Left renal cortex interstitium (tissue), 4 donors: ENCODE measurements at regions not wholly inside any gene's neighbourhood (a gene's known extent, or its start where the extent isn't known, plus 50 kb on each side); places are given as distances from the start of the nearest gene placed in this dataset.
"Not testable (repeated sequence)": the region's sequence is repeated elsewhere in the genome, so short reads cannot be mapped to it uniquely, and the experiment has no call there.

Experiments used
- DNase-seq, 4 donors: peaks; one replicate each; pipeline ENCODE4 v3.0.0-alpha.2; 2013; ENCODE audit warnings: low read depth in 4 of 4, low spot score in 2 of 4, missing footprints in 1 of 4

DNA sequence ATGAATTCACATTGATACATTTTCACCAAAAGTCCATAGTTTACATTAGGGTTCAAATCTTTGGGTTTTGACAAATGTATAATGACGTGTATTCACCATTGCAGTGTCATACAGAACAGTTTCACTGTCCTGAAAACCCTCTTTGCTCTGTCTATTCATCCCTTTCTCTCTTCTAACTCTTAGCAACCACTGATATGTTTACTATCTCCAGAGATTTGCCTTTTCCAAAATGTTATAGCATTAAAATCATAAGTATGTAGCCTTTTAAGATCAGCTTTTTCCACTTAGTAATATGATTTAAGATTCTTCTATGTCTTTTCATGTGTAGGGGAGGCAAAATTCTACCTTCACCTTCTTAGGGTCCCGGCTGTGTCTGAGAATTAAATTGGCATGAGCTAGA lies 203.8 kb downstream of the TPRG1 start:
- no peak for DNase-seq

DNA sequence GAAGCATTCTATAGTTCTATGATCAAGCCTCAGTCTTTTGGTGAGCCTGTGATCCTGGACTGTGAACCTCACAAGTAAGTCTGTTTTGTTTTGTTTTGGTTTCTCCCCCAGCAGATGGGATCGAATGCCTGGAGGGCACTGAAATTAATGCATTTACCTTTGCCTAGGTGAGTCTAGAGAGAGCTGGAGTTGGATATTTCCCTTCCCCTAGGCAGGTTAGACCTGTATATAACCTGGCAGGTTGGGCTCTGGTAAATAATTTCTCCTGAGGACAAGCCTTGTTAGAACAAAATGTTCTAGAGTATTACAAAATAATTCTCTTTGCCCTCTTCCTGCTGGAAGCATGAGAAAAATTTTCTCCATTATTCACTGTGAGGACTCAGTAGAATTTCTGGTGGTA lies 211.9 kb downstream of the TPRG1 start:
- no peak for DNase-seq

DNA sequence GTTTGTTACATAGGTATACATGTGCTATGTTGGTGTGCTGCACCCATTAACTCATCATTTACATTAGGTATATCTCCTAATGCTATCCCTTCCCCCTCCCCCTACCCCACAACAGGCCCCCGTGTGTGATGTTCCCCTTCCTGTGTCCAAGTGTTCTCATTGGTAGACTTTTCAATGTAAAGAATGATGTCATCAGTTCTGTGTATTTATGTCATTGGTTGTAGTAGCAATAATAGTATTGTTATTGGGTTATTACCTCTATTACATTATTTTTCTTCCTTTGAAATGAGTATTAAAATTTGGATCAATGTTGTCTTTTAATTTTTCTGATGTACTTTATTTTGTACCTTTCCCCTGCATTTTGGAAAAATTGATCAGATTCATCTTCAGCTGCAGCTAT lies 214.1 kb downstream of the TPRG1 start:
- not testable (repeated sequence) for DNase-seq

DNA sequence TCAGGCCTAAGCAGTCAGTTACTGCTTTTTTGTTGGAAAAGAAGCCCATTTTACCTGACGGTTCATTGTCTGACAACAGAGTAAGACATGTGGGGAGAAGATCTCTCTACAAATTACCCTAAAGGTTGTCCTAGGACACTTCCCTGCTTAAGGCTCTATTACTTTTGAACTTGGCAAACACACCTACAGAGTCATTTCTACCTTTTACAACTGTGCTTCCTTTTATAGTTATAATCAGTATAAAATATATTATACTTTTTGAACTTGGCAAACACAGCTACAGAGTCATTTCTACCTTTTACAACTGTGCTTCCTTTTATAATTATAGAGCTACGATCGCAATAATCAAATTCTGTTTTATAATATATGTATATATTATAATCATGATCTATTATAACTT lies 215.0 kb downstream of the TPRG1 start:
- no peak for DNase-seq

DNA sequence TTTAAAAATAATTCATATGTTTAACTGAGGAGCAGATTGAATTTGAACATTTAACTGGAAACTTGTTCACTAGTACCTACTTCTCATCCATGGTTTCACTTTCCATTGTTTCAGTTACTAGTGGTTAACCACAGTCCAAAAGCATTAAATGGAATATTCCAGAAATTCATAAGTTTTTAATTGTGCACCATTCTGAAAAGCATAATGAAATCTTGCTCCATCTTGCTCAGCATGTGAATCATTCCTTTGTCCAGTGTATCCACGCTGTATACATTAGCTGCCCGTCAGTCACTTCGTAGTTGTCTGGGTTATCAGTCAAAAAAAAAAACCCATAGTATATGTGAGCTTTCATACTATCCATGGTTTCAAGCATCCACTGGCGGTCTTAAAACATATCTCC lies 217.6 kb downstream of the TPRG1 start:
- DNase-seq, result no peak

DNA sequence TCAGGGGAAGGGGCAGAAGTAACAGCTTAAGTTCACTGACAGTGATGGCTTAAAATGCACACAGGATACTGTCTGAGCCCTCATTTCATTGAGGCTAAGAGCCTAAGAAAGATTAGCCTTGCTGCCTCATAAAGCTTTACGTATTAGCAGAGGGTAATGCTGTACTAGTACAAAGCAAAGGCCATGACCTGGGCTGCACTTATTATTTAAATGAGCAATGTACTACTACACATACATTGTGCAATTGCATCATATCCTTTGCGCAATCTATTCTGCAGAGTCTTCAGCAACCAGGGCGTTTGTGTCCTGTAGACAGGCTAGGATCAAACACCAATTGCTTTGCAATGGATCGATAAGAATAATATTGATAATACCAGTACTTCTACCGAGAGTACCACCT lies 221.8 kb downstream of the TPRG1 start:
- DNase-seq, result no peak

DNA sequence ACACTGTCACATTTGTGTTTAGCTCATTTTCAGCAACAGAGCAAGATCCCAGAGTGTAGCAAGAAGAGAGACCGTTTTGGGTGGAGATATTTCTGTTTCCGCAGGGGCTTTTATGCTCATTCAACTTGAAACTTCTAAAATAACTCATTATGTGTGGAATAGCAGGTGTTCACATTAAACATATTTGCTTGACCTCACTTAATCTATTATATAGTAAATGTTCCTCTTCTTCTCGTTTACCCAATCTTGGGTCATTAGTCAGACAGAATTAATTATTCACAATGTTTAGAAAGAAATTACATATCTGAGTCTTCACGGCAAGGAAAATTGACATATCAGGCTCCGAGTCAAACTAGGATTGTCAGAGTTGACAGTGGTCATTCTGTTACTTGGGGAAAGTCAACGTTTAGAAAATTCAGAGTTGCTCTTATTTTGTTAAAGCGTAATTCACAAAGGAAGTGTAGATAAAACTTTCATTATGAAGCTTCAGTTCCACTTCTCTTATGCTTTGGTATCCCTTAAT lies 222.9 kb downstream of the TPRG1 start:
- no peak for DNase-seq

DNA sequence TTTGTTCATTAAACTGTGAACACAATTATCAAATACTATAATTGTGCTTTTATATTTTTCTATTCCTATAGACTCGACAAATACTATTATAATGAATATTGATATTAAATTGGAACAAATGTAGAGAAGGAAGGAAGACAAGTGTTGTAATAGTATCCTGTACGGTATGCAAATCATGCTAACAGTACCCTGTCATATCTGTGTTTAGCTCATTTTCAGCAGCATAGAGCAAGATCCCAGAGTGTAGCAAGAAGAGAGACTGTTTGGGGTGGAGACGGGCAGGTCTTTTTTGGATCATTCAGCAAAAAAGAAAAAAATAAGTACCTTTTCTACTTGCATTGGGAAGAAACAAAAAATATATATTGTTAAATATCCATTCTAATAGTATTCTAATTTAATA lies 224.1 kb downstream of the TPRG1 start:
- no peak for DNase-seq

DNA sequence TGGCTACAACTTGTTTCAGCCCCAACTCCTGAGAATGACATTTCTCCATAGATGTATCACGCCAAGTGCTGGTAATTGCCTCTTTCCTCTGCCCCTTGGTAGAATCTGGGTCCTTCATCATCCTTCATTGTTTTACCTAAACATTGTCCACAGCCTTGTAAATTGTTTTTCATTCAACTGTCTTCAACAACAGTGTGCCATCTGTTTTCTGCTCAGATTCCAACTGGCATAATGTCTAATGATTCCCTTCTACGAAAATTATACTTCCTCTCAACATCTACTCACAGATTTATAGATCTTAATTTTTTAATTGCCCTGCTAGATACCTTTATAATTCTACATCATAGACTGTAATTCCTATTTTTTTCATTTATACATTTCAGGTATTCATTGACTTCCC lies 226.9 kb downstream of the TPRG1 start:
- DNase-seq, result no peak

DNA sequence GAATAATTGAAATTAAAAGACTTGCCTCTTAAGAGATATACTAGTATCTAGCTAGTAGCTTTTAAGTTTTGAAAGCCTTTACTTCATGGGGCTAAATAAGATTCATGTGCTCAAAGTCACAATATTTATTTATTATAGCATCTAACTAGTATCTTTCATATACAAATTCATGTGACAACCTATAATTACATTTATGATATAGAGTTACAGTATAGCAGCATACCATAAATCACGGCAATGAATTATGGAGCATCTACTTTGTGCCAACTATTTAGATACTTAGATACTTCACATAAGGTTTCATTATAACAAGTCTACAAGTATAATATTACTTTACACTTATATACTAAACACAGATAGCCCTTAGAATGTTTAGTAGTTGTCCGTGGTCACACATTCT lies 229.4 kb downstream of the TPRG1 start:
- no peak for DNase-seq

DNA sequence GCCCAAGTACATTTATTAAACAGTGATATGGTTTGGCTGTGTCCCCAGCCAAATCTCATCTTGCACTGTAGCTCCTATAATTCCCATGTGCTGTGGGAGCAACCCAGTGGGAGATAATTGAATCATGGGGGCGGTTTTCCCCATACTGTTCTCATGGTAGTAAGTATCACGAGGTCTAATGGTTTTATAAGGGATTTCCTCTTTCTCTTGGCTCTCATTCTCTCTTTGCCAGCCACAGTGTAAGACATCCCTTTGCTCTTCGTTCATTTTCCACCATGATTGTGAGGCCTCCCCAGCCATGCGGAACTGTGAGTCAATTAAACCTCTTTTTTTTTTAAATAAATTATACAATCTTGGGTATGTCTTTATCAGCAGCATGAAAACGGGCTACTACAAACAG lies 228.0 kb upstream of the TP63 start:
- DNase-seq, result no peak

DNA sequence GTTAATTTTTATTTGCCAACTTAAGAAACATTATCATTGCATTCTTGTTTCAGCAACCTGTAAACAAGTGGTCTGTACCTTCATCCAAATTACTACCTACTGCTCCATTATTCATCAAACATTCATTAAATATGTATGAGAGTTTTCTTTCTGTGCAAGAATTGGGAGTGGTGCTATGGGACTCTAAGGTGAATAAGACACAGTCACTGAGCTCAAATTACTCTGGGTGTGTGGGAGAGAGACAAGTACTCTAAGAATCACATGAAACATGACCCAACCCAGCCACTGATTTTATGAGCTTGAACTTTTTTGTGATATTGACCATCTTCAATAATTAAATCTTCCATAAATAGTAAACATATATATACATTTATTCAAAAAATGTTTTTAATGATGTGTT lies 227.2 kb upstream of the TP63 start:
- no peak for DNase-seq

DNA sequence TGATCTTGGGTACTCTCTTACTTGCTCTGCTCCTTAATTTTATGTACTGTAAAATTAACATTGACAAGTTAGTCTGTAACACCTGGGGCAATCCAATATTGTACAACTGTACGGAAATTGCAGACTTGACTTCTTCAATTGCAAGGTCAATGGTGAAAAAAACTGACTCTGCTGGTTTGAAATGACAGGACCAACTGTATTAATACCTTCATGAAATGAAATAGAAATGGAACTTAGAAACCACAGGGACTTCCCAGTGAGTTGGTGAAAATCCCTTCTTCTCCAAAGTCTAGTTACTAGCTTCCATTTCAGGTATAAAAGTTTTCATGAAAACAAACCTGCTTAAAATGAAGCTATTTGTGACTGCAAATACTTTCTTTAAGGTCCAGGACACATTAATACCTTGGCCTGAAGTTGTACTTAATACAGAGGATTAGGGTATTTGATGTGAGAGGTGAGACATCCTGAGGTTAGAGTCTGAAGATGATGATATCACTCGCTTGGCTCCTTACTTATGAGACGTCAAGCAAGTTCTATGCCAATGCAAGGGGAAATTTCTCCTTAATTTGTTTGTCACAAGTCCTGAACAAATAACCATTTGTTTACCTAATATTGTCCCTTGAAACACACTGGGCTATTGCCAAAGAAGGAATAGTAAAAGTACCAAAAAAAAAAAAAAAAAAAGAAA lies 226.2 kb upstream of the TP63 start:
- no peak for DNase-seq

DNA sequence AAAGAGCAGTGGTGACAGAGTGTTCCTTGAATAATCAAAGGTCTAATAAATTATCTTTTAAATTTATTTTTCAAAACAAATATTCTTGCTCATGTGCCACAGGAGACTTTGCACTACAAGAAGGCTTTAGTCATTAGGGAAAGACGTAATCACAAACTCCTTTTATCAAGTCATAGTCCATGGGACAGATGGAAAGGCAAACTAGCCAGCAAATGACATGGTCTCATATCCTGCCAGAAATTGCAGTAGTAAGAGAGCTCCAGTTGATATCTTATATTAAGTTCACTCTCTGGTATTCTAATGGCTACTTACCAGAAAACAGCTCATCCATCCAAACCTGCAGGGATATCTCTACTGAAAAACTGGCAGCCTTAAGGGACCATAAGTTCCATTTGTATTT lies 225.0 kb upstream of the TP63 start:
- DNase-seq, result no peak

DNA sequence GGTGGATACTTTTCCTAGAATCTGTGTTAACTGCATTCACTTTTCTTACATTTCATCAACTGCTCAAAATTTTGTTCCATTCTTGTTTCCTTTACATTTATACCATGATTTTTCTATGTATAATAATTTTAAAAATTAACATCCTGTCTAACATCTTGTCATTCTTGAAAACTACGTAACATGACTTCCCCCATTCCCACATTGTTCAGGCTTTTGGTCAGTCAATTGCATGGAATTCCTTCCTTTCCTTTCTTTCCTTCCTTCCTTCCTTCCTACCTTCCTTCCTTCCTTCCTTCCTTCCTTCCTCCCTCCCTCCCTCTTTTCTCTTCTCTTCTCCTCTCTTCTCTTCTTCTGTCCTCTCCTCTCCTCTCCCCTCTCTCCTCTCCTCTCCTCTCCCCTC lies 220.7 kb upstream of the TP63 start:
- DNase-seq, result no peak

DNA sequence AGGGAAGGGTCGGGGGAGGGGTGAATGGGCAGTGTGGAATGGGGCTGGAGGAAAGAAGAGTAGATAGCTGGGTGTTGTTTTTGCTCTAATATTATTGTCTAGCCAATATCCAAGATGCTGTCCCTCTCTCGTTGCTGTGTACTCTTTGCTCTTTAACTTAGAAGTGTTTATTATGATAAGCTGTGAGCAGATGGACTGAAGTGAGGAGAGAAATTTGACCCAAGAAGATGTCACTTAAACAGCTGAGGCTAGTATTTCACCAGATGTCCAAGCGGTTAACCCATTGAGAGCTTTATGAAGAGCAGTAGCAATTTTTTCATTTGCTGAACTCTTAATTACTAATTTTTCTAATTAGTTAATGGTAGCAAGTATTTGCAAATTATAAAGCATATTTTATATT lies 212.2 kb upstream of the TP63 start:
- DNase-seq, result peak in 1 of 4 donors; percentile 13

DNA sequence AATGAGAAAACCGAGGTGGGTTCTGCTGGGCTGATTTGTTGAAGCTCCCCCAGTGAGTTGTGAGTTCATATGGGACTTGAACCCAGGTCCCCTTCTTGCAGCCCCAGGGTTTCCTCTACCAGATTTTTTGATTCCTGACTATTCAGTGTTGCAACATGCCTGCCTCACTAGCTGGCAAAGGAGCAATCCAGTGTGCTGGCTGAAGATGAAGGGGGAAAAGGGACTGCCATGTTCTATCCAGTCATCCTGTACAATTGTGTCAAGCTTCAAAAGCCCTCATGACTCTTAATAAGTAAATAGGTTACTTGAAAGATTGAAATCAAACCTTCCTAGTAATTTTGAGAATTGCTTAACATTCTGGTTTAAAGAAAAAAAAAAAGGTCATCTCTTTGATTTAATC lies 211.5 kb upstream of the TP63 start:
- DNase-seq, result no peak

DNA sequence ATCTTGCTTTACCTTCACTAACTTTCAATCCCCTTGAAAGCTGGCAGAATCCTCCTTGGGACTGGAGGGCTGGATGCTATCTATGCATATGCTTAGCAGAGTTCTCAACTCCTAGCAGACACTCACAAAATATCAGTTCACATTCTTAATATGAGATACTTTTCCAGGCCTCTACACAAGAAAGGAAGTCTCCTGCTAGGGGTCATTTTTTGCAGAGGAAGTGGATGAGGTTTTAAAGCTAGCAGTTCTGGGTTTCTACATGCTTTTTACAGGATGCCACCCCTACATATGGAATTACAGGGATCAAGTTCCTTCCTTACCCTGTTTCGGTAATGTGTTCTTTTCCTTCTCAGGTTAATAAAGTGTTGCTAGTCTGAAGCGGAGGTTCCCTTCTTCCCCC lies 206.3 kb upstream of the TP63 start:
- no peak for DNase-seq

DNA sequence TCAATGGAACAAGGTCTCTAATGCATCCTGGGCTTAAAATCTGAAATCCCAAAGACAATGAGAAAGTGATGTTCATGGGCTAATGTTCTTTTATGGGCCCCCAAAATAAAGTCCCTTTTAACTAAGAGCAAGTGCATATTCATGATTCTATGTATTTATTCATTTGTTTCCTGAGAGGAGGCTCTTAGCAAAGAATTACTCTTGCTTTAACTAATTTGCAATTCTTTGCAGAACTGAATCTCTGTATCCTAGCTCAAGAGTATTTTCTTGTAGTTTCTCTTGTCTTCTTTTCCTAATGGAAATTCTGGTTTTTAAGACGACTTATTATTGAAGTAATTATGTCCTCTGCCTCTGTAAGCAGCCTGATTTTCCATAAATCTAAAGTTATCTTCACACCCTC lies 202.2 kb upstream of the TP63 start:
- DNase-seq, result no peak

DNA sequence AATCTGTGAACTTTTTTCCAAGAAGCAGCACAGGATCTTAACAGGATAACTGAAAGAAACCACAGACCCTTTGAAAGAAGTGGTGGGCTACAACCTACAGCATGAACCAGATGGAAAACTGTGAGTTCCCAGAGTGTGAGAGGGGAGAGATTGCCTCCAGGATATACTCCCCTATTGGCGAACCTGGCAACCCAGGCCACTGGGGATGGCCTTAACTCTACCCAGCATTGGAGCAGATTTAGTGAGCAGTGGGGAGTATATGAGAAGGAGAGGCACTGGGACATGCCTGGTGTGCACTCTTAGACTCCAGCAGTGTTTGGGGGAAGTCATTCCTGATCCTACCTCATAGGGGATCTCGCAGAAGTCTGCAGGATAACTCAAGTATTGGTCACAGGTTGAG lies 201.0 kb upstream of the TP63 start:
- no peak for DNase-seq

DNA sequence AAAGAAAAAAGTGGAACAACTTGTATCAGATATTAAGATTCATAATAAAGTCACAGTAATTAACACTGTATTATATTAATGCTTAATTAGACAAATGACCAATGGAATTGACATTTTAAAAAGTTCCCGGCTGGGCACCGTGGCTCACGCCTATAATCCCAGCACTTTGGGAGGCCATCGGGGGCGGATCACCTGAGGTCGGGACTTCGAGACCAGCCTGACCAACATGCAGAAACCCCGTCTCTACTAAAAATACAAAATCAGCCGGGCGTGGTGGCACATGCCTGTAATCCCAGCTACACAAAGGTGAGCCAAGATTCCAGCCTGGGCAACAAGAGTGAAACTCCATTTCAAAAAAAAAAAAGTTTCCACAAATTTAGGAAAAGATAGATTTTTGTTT lies 188.9 kb upstream of the TP63 start:
- DNase-seq, result not testable (repeated sequence)

DNA sequence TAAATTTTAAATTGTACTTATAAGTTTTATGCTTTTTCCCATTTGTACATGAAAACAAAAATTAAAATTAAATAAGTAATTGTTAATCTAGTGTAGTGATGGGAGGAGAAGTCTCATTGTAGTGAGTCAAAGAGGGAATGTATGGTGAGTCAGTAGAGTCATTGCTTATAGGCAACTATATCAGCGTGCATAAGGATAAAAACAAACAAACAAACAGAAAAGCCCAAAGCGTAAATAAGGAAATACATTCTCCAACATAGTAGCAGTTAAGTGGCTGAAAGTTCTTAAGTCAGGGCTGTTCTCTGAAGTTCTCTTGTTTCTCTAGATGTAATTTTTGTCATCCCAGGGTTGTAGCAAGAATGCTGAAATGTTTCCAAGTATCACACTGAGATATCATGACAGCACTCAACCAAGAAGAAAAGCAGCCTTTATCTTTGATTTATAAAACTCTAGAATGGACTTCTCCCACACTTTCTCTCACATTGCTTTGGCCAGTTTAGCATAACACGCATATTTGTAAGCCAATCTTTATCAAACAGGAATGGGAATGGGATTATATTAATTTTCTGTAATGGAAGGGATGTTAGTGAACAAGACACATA lies 184.1 kb upstream of the TP63 start:
- DNase-seq, result no peak

DNA sequence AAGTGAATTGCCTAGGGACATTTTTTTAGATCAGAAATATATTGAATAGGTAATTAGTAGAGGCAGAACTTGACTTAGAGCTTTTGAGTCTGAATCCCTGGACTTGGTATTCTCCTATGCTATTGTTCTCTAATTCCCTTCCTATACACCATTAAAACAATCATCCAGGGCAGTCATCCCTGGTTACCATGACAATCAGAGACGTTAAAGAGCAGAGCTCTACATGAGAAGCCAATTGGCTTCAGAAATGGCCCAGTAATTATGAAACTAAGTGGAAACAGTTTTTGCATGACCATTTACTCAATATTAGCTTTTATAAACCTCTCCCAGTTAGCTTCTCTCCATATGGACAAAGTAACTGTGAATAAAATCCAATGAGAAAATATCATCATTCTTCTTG lies 182.1 kb upstream of the TP63 start:
- DNase-seq, result no peak
